ENCODE measurements at regions not wholly inside any gene's neighbourhood (a gene's known extent, or its start where the extent isn't known, plus 50 kb on each side); places are given as distances from the start of the nearest gene placed in this dataset.

- H2AFZ ChIP-seq (ENCODE audit: low read length), result no peak overlapping the region
- intact Hi-C loops (cut with micrococcal nuclease; ENCODE audit: unreplicated experiment), result loop anchor here (2.0 kb wide), 1 partner anchor 68 kb away; no protein-coding TSS in a partner anchor
- ATAC-seq, result no peak
Measured at GRCh38 chr11:103608566-103608965, 427.9 kb upstream of the DDI1 start.

More at GRCh38 chr11:103608566-103608965, 427.9 kb upstream of the DDI1 start:
- no peaks in the 10 kb centered on the region for H3K27me3 ChIP-seq (ENCODE audit: control insufficient read depth in 1 of 2, insufficient read depth in 2 of 2, low read length in 2 of 2)
- no TSS peak for BruUV-seq (replicated peaks)
- H3K79me2 ChIP-seq (ENCODE audit: insufficient read depth, low read length), result no peaks in the 10 kb centered on the region
- TF ChIP-seq KDM1A (CRISPR knock-in tag; IDR thresholded peaks at IDR 0.05), result no peak
- no peak for TF ChIP-seq HINFP (CRISPR knock-in tag; IDR thresholded peaks at IDR 0.05; ENCODE audit: low read depth)
- TF ChIP-seq POLR2A (IDR thresholded peaks at IDR 0.05; ENCODE audit: insufficient read depth in 1 of 2, low read depth in 2 of 2, low read length in 2 of 2), result no peak
- TF ChIP-seq RERE (CRISPR knock-in tag; IDR thresholded peaks at IDR 0.05; ENCODE audit: low read depth), result no peak
- no peak for TF ChIP-seq ZNF143 (CRISPR knock-in tag; IDR thresholded peaks at IDR 0.05)
- no peak for TF ChIP-seq MXD4 (CRISPR knock-in tag; IDR thresholded peaks at IDR 0.05)
- no peak for TF ChIP-seq POLR2G (IDR thresholded peaks at IDR 0.05; ENCODE audit: low read depth, low read length)
- no peak for TF ChIP-seq HOXA7 (CRISPR knock-in tag; IDR thresholded peaks at IDR 0.05)
- no peaks in the 10 kb centered on the region for H4K20me1 ChIP-seq (ENCODE audit: insufficient read depth, low read length)
- ChIA-PET POLR2A (no interaction called here), CTCF (ENCODE audit: low intra/inter-chr PET ratio, low total read pairs) (no interaction called here)
- no peak overlapping the region for H3K4me3 ChIP-seq (replicated peaks in 1 of 3; ENCODE audit: insufficient read depth in 1 of 3, low read depth in 2 of 3, low read length in 3 of 3)
- no peak overlapping the region for H3K4me2 ChIP-seq (ENCODE audit: low read depth, low read length)
- DNase-seq (ENCODE audit: low spot score) (no peak), FAIRE-seq (no peak)
- H3K27ac ChIP-seq (ENCODE audit: extremely low read length, insufficient read depth, low read length), result no peak overlapping the region
- no peaks in the 10 kb centered on the region for H3K4me1 ChIP-seq (ENCODE audit: insufficient read depth, low read length)
- 3% methylated on average over 3 of the region's 3 CpGs for WGBS (ENCODE audit: low lambda C conversion rate)
- in situ Hi-C loops (cut with HindIII; ENCODE audit: extremely low pct_ligation_motif_present, low pct_unique_long_range_greater_than_20kb), result no loop called here
- H3K9me3 ChIP-seq (ENCODE audit: low read length), result no peaks in the 10 kb centered on the region
- H3K36me3 ChIP-seq (replicated peaks in 1 of 2; ENCODE audit: control insufficient read depth in 1 of 2, insufficient read depth in 2 of 2, low read length in 2 of 2), result no peaks in the 10 kb centered on the region
- H3K9ac ChIP-seq (ENCODE audit: insufficient read depth, low read depth, low read length), result no peak overlapping the region

Measured in HepG2 (cell line).